Heart right ventricle (tissue), 16 donors: ENCODE measurements at regions not wholly inside any gene's neighbourhood (a gene's known extent, or its start where the extent isn't known, plus 50 kb on each side); places are given as distances from the start of the nearest gene placed in this dataset.

ENCODE experiments used
- ATAC-seq, 8 donors: fragments of 200-7000 bp; cut with Tn5 transposase; one replicate each; pipeline ENCODE4 v1.9.1; 2020; ENCODE audit warnings: mild to moderate bottlenecking in 8 of 8, moderate library complexity in 8 of 8, moderate number of reproducible peaks in 1 of 8
- DNase-seq, 2 donors: peaks; one replicate each; pipeline ENCODE4 v3.0.0-alpha.2; 2020
- H3K27ac ChIP-seq, 10 donors: fragments of 200-600 bp; sonication (generic) in 2 of 10; one replicate each; pipeline versions ENCODE4 v1.5.0 to v1.8.0; 2020 to 2022; ENCODE audit warnings: mild to moderate bottlenecking in 3 of 10
- H3K27me3 ChIP-seq, 7 donors: fragments of 200-600 bp; one replicate each; pipeline ENCODE4 v1.8.0; 2021 to 2022; ENCODE audit warnings: mild to moderate bottlenecking in 2 of 7
- H3K36me3 ChIP-seq, 9 donors: fragments of 200-600 bp; sonication (generic) in 1 of 9; one replicate each; pipeline versions ENCODE4 v1.5.0 to v1.8.0; 2020 to 2022; ENCODE audit warnings: mild to moderate bottlenecking in 2 of 9
- H3K4me1 ChIP-seq, 9 donors: fragments of 200-600 bp; sonication (generic) in 1 of 9; one replicate each; pipeline versions ENCODE4 v1.5.0 to v1.8.0; 2020 to 2022; ENCODE audit warnings: mild to moderate bottlenecking in 4 of 9
- H3K4me3 ChIP-seq, 10 donors: fragments of 200-600 bp; sonication (generic) in 2 of 10; one replicate each; pipeline versions ENCODE4 v1.5.0 to v1.8.0; 2020 to 2022; ENCODE audit warnings: mild to moderate bottlenecking in 7 of 10, moderate library complexity in 2 of 10
- H3K9me3 ChIP-seq, 11 donors: fragments of 200-600 bp in 10 of 11; sonication (generic) in 2 of 11; one replicate each; pipeline versions ENCODE4 v1.5.0 to v1.8.0; 2013 to 2022; ENCODE audit warnings: mild to moderate bottlenecking in 2 of 11, control low read depth in 1 of 11, moderate library complexity in 1 of 11
- WGBS, 2 donors: extraction: QIAGEN DNeasy Blood & Tissue Kit; methylation state at CpG; one replicate each; pipeline ENCODE4 v1.1.7; 2013; ENCODE audit warnings: inconsistent platforms in 1 of 2; 5-methylcytosine and 5-hydroxymethylcytosine counted together
- intact Hi-C, 10 donors: fragments of 100-400 bp; cut with DNase I; formaldehyde crosslinking; loops; one replicate each; pipeline versions ENCODE4 v1.11.1 to v1.14.2; 2022
- TF ChIP-seq, protein P1 (sequence below), 9 donors: fragments of 200-600 bp; sonication (generic) in 2 of 9; IDR thresholded peaks; one replicate each; pipeline versions ENCODE4 v1.5.0 to v1.8.0; 2021 to 2022; ENCODE audit warnings: antibody characterized with exemption in 9 of 9, mild to moderate bottlenecking in 5 of 9, moderate library complexity in 1 of 9
- donor health status: Arrhythmogenic right ventricular cardiomyopathy.
- donor health status: ischemic (EF 13 %, LVEDD 7.1; RV severe dilation, severe dysfunction).
- donor health status: healthy with polysubstance abuse.
- donor health status: DM: no; HTN: yes; CAD: no.
- donor health status: DM: no; HTN: no; CAD: no.
- donor health status: ischemic (EF 25% LVEDD 6.9; RV normal size, moderate dysfunction).
- donor health status: ischemic (EF 25% LVEDD 5.7; RV mildly dilated, moderate dysfunction).
- donor health status: healthy.
- donor health status: DM: yes; HTN: yes; CAD: no.
- donor health status: Ischemic cardiomyopathy.
- donor health status: ischemic (EF 35%, LVEDD 5.7; RV mildly dilated, moderate dysfunction).
- donor health status: nonischemic (EF 11% LVEDD 7.7; RV severe dilation, severe dysfunction).
- donor health status: DM: yes; HTN: yes; CAD: no.
- donor health status: PGD.
- donor health status: ischemic (EF 29% LVEDD 5.4; RV normal size, mild dysfunction).
- donor health status: nonischemic (EF 23%, LVEDD 6.1; RV moderate dilation, normal function).

DNA sequence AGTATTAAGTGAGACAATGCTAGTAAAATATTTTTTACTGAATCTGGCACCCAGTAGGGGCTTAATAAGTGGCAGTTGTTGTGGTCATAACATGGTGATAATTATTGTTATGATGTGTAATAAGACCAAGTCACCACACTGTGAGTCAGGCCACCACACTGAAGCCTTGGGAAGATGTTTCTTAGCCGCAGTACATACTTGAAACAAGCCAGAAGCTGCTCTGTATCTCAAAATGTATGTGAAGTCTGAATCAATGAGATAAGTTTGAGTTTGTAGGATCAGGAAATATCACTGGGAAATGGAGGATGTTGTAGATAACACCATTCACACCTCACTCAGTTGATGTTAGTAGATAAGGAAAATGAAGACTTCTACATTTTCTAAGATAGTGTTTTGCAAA lies 51.3 kb upstream of the PTPN3 start:
- TF ChIP-seq, protein P1, sequence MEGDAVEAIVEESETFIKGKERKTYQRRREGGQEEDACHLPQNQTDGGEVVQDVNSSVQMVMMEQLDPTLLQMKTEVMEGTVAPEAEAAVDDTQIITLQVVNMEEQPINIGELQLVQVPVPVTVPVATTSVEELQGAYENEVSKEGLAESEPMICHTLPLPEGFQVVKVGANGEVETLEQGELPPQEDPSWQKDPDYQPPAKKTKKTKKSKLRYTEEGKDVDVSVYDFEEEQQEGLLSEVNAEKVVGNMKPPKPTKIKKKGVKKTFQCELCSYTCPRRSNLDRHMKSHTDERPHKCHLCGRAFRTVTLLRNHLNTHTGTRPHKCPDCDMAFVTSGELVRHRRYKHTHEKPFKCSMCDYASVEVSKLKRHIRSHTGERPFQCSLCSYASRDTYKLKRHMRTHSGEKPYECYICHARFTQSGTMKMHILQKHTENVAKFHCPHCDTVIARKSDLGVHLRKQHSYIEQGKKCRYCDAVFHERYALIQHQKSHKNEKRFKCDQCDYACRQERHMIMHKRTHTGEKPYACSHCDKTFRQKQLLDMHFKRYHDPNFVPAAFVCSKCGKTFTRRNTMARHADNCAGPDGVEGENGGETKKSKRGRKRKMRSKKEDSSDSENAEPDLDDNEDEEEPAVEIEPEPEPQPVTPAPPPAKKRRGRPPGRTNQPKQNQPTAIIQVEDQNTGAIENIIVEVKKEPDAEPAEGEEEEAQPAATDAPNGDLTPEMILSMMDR (IDR thresholded peaks at IDR 0.05): no peak
- WGBS, 2 donors: 39 to 42% methylated on average over 1 of the region's 1 CpG
- no peak overlapping the region for H3K27ac ChIP-seq
- H3K27me3 ChIP-seq: peaks cover 0 to 6% (median 0%) of the 10 kb centered on the region in 7 donors
- H3K9me3 ChIP-seq: peaks cover 0 to 38% (median 6%) of the 10 kb centered on the region in 11 donors
- DNase-seq (no peak), ATAC-seq (no peak)
- H3K36me3 ChIP-seq: no peaks in the 10 kb centered on the region
- intact Hi-C loops: no loop called here
- H3K4me3 ChIP-seq: no peak overlapping the region
- H3K4me1 ChIP-seq: no peaks in the 10 kb centered on the region

DNA sequence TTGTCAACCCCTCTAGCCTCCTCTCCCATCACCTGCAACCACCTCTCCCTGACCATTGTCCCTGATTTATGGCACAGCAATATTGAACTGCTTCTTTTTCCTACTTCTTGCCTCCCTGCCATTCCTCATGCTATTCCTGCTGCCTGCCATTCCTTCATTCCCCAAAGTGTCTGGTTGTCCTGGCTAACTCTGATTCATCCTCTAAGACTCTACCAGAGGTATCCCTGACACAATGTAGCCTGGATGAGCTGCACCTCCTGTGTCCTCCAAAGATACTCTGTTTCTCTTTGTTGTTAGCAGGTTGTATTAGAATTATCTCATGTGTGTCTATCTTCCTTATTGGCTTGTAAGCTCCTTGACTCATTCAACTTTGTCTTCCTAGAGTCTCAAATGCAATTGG lies 53.5 kb upstream of the PTPN3 start:
- no peaks in the 10 kb centered on the region for H3K36me3 ChIP-seq
- H3K27ac ChIP-seq: no peak overlapping the region
- ATAC-seq (no peak), DNase-seq (no peak)
- H3K27me3 ChIP-seq: peaks cover 0 to 6% (median 0%) of the 10 kb centered on the region in 7 donors
- H3K9me3 ChIP-seq: peaks cover 0 to 17% (median 6%) of the 10 kb centered on the region in 11 donors
- H3K4me1 ChIP-seq: no peaks in the 10 kb centered on the region
- H3K4me3 ChIP-seq: no peak overlapping the region
- TF ChIP-seq, protein P1 (IDR thresholded peaks at IDR 0.05): no peak
- intact Hi-C loops: no loop called here

DNA sequence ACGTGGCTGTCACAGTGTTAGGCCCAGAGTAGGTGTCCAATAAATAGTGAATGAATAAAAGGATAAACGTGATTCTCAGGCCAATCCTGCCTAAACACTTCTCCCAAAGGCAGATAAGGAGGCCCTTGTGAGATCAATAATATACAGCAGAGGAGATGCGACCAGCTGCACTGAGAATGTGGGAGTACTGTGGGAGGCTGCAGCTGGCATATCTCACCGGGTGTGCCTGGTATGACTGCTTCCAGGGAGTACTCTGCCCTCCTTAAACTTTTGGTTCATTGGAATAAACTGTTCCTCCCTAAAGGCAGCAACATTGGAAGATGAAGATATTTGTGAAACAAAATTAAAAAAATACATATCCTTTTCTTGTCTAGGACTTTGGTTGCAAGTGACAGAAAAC lies 57.1 kb upstream of the PTPN3 start:
- Histone ChIP-seq H3K27me3 (peaks cover 0 to 4% (median 0%) of the 10 kb centered on the region in 7 donors), H3K4me3 (no peak overlapping the region), H3K27ac (no peak overlapping the region), H3K36me3 (no peaks in the 10 kb centered on the region), H3K9me3 (no peaks in the 10 kb centered on the region), H3K4me1 (peaks cover 0 to 2% (median 0%) of the 10 kb centered on the region in 9 donors)
- intact Hi-C loops: no loop called here
- TF ChIP-seq, protein P1 (IDR thresholded peaks at IDR 0.05): no peak
- no peak for ATAC-seq
- WGBS, 2 donors: 74 to 76% methylated on average over 4 of the region's 4 CpGs
- no peak for DNase-seq

DNA sequence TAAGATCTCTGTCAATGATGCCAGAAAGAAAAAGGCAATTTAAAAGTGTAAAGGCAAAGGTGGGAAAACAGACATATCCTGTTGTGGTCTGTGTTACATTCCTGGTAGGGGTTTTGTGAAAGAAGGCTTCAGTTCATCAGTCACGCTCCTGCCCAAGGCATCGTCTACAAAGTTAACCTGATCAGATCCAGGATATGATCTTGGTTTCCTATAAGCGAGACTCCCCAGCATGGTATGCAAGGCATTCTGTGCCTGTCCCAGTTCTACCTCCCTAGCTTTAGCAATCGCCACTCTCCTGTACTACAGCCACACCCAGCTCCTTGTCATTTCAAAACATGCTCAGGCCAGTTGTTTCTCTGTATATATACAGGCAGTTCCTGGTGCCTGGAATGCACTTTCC lies 58.0 kb upstream of the PTPN3 start:
- Histone ChIP-seq H3K9me3 (no peaks in the 10 kb centered on the region), H3K27ac (no peak overlapping the region), H3K4me1 (peaks cover 0 to 10% (median 0%) of the 10 kb centered on the region in 9 donors), H3K36me3 (no peaks in the 10 kb centered on the region), H3K4me3 (no peak overlapping the region), H3K27me3 (peaks cover 0 to 5% (median 0%) of the 10 kb centered on the region in 7 donors)
- DNase-seq: no peak
- 59 to 61% methylated on average over 4 of the region's 4 CpGs for WGBS, 2 donors
- ATAC-seq: no peak
- TF ChIP-seq, protein P1 (IDR thresholded peaks at IDR 0.05): no peak
- intact Hi-C loops: no loop called here
